ENCODE measurements at regions not wholly inside any gene's neighbourhood (a gene's known extent, or its start where the extent isn't known, plus 50 kb on each side); places are given as distances from the start of the nearest gene placed in this dataset.
A peak's percentile ranks its signal among the peaks of the same experiment; 100 is the strongest.

GRCh38 chr12:97940105-97940504 lies 477.5 kb downstream of the RMST start:
- ATAC-seq (no peak), DNase-seq (no peak)
- CTCF ChIA-PET = no interaction called here
- Mint-ChIP-seq H3K27me3 (no peaks in the 10 kb centered on the region), H3K9me3 (ENCODE audit: low read depth) (peaks cover 2% of the 10 kb centered on the region), H3K4me3 (no peak overlapping the region), H3K27ac (no peak overlapping the region), H3K4me1 (no peaks in the 10 kb centered on the region), H3K36me3 (ENCODE audit: low read depth) (no peaks in the 10 kb centered on the region)
- POLR2A ChIA-PET = no interaction called here
- intact Hi-C loops (cut with DNase I, micrococcal nuclease) = no loop called here

DNA sequence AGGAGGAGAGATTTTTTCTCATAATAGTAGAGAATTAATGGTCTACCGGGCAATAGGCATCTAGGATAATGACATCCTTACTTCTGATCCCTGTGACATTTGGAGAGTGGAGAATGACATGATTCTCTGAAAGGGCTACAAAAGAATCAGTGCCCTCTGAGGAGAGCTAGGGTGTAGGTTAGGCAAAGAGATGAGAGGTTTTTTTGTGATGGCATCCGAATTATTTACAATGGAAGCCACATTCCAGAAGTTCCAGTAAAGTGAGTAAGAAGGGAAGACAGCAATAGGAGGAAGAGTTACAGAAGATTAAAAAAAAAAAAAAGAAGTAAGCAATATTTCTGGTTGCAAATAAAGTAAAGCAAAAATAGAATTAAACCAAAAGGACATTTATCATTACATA lies 478.0 kb downstream of the RMST start:
- H3K27me3 Mint-ChIP-seq = no peaks in the 10 kb centered on the region
- H3K4me3 Mint-ChIP-seq = no peak overlapping the region
- H3K4me1 Mint-ChIP-seq = no peaks in the 10 kb centered on the region
- no peaks in the 10 kb centered on the region for H3K36me3 Mint-ChIP-seq (ENCODE audit: low read depth)
- H3K9me3 Mint-ChIP-seq (ENCODE audit: low read depth) = peaks cover 2% of the 10 kb centered on the region
- ChIA-PET CTCF (no interaction called here), POLR2A (no interaction called here)
- no peak for ATAC-seq
- DNase-seq = no peak
- H3K27ac Mint-ChIP-seq = no peak overlapping the region
- intact Hi-C loops (cut with DNase I, micrococcal nuclease) = no loop called here

DNA sequence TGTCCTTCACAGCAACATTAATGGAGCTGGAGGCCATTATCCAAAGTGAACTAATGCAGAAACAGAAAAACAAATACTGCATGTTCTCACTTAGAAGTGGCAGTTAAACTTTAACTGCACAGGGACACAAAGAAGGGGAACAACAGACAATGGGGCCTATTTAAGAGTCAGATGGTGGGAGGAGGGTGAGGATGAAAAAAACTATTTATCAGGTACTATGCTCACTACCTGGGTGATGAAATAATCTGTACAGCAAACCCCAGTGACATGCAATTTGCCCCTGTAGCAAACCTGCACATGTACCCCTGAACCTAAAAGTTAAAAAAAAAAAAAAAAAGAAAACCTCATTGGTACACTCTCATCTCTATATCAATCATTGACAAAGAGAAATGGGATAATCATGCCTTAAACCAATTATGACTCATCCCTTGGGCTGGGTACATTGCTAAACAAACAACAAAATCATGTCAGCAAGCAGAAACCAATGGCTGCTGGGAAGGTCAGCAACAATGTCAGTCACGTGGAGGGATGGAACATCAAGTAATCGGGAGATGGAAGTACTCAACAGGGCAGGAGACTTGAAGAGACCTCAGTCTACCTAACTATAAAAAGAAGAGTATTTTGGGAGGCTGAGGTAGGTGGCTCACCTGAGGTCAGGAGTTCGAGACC lies 479.2 kb downstream of the RMST start:
- no peak for DNase-seq
- H3K27ac Mint-ChIP-seq = no peak overlapping the region
- H3K4me1 Mint-ChIP-seq = no peaks in the 10 kb centered on the region
- CTCF ChIA-PET = interaction anchor here (0.6 to 1.2 kb wide), 2 partner anchors 21 to 143 kb away, joined by 3 to 6 read pairs; no protein-coding TSS in a partner anchor
- intact Hi-C loops (cut with DNase I, micrococcal nuclease) = no loop called here
- no peak for ATAC-seq
- H3K9me3 Mint-ChIP-seq (ENCODE audit: low read depth) = peaks cover 4% of the 10 kb centered on the region
- no peaks in the 10 kb centered on the region for H3K27me3 Mint-ChIP-seq
- H3K36me3 Mint-ChIP-seq (ENCODE audit: low read depth) = no peaks in the 10 kb centered on the region
- H3K4me3 Mint-ChIP-seq = no peak overlapping the region
- POLR2A ChIA-PET = no interaction called here

DNA sequence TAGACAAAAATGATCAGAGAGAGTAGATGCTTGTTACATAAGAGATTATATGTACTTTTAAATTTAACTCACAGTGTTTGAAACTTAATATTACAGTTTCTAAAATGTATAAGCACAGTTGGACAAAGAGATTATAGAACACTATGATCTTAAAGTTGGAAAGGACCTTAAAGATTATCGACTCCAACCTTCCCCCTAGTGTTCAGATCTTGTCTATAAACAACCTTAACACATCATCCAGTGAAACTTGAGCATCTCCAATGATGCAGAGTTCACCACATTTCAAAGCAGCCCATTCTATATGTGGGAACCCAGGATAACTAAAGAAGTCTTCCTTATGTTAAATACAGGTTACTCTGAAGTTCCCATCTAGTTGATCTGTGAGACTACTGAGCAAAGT lies 480.8 kb downstream of the RMST start:
- DNase-seq = no peak
- H3K36me3 Mint-ChIP-seq (ENCODE audit: low read depth) = no peaks in the 10 kb centered on the region

DNA sequence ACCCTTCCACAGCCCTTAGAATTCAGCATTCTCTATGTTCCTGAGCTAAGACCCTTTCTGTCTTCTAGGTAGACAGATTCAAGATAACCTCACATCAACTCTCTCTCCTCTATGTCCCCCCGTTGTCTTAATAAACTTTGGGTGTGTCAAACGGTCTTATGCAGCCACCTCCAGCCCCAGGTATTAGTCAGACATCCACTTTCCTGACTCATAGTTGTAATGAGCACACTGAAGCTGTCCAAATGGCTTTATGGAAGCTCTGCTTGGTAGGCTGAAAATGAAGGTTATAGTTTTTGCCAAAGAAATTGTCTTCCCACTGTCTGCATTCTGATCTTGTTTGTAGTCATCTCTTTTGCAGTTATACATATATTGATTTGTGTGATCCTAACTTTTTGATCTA lies 482.0 kb downstream of the RMST start:
- no peaks in the 10 kb centered on the region for H3K27me3 Mint-ChIP-seq
- no peak for ATAC-seq
- ChIA-PET POLR2A (no interaction called here), CTCF (no interaction called here)
- peaks cover 18% of the 10 kb centered on the region for H3K9me3 Mint-ChIP-seq (ENCODE audit: low read depth)
- H3K4me3 Mint-ChIP-seq = no peak overlapping the region
- H3K4me1 Mint-ChIP-seq = no peaks in the 10 kb centered on the region
- no peak for DNase-seq
- no peak overlapping the region for H3K27ac Mint-ChIP-seq
- no peaks in the 10 kb centered on the region for H3K36me3 Mint-ChIP-seq (ENCODE audit: low read depth)
- intact Hi-C loops (cut with DNase I, micrococcal nuclease) = no loop called here

More for the DNA sequence above, 480.8 kb downstream of the RMST start:
- no peak overlapping the region for H3K4me3 Mint-ChIP-seq
- ChIA-PET POLR2A (no interaction called here), CTCF (interaction anchor here (0.7 kb wide), 1 partner anchor 26 kb away, joined by 4 read pairs; no protein-coding TSS in a partner anchor)
- intact Hi-C loops (cut with DNase I, micrococcal nuclease) = no loop called here
- no peak overlapping the region for H3K27ac Mint-ChIP-seq
- ATAC-seq = no peak
- H3K27me3 Mint-ChIP-seq = no peaks in the 10 kb centered on the region
- H3K9me3 Mint-ChIP-seq (ENCODE audit: low read depth) = peaks cover 15% of the 10 kb centered on the region
- no peaks in the 10 kb centered on the region for H3K4me1 Mint-ChIP-seq

DNA sequence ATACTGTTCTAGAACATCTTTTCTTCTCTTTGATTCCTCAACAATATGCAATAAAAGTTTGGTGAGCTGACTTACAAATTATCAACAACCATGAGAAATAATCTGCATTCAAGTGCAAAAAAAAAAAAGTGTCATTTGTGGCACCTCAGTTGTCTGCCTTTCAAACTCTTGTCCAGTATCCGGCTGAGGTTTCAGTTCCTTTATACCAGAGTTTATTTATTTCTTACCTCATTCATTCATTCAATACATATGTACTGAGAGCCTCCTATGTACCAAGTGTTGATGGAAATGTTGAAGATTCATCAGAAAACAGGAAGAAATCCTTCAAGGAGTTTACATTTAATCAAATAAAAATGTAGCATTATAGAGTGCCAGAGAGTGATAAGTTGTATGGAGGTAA lies 484.1 kb downstream of the RMST start:
- DNase-seq (no peak), ATAC-seq (no peak)
- CTCF ChIA-PET = no interaction called here
- intact Hi-C loops (cut with DNase I, micrococcal nuclease) = no loop called here
- no peak overlapping the region for H3K27ac Mint-ChIP-seq
- H3K4me3 Mint-ChIP-seq = no peak overlapping the region
- peaks cover 16% of the 10 kb centered on the region for H3K9me3 Mint-ChIP-seq (ENCODE audit: low read depth)
- POLR2A ChIA-PET = no interaction called here
- no peaks in the 10 kb centered on the region for H3K4me1 Mint-ChIP-seq
- H3K27me3 Mint-ChIP-seq = peaks cover 4% of the 10 kb centered on the region
- no peaks in the 10 kb centered on the region for H3K36me3 Mint-ChIP-seq (ENCODE audit: low read depth)

GRCh38 chr12:97948591-97948990 lies 486.0 kb downstream of the RMST start:
- ChIA-PET CTCF (interaction anchor here (1.1 kb wide), 1 partner anchor 12 kb away, joined by 4 read pairs; no protein-coding TSS in a partner anchor), POLR2A (no interaction called here)
- Mint-ChIP-seq H3K36me3 (ENCODE audit: low read depth) (no peaks in the 10 kb centered on the region), H3K4me3 (no peak overlapping the region), H3K27ac (no peak overlapping the region), H3K4me1 (no peaks in the 10 kb centered on the region), H3K27me3 (peaks cover 4% of the 10 kb centered on the region), H3K9me3 (ENCODE audit: low read depth) (peaks cover 16% of the 10 kb centered on the region)
- DNase-seq (no peak), ATAC-seq (no peak)
- intact Hi-C loops (cut with DNase I, micrococcal nuclease) = no loop called here

GRCh38 chr12:97951239-97951638 lies 488.6 kb downstream of the RMST start:
- CTCF ChIA-PET = no interaction called here
- H3K27me3 Mint-ChIP-seq = peaks cover 4% of the 10 kb centered on the region

GRCh38 chr12:97951717-97952116 lies 489.1 kb downstream of the RMST start:
- Mint-ChIP-seq H3K4me1 (no peaks in the 10 kb centered on the region), H3K9me3 (ENCODE audit: low read depth) (peaks cover 17% of the 10 kb centered on the region), H3K27ac (no peak overlapping the region), H3K4me3 (no peak overlapping the region), H3K27me3 (peaks cover 4% of the 10 kb centered on the region), H3K36me3 (ENCODE audit: low read depth) (no peaks in the 10 kb centered on the region)
- DNase-seq = no peak
- POLR2A ChIA-PET = no interaction called here
- ATAC-seq = no peak
- CTCF ChIA-PET = no interaction called here
- intact Hi-C loops (cut with DNase I, micrococcal nuclease) = no loop called here

More at GRCh38 chr12:97951239-97951638, 488.6 kb downstream of the RMST start:
- Mint-ChIP-seq H3K36me3 (ENCODE audit: low read depth) (no peaks in the 10 kb centered on the region), H3K9me3 (ENCODE audit: low read depth) (peaks cover 14% of the 10 kb centered on the region), H3K4me3 (no peak overlapping the region), H3K27ac (no peak overlapping the region), H3K4me1 (no peaks in the 10 kb centered on the region)
- DNase-seq (no peak), ATAC-seq (no peak)
- intact Hi-C loops (cut with DNase I, micrococcal nuclease) = no loop called here
- POLR2A ChIA-PET = no interaction called here

DNA sequence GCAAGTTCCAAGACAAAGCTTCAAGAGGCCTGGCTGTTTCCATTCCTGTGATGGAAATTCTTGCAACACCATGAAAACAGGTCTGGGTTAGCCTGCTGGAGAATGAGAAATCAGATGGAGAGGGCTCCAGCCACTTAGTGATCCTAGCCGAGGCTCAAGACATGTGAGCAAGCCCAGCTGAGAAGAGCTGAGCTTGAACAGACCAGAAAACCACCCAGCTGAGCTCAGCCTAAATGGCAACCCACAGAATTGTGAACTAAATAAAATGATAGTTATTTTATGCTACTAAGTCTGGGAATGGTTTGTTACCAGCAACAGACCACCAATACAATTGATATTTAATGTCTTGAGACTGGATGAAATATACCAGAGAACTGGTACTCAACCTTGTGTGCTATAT lies 494.5 kb downstream of the RMST start:
- POLR2A ChIA-PET = no interaction called here
- Mint-ChIP-seq H3K4me1 (no peaks in the 10 kb centered on the region), H3K9me3 (ENCODE audit: low read depth) (peaks cover 3% of the 10 kb centered on the region), H3K4me3 (no peak overlapping the region), H3K36me3 (ENCODE audit: low read depth) (no peaks in the 10 kb centered on the region), H3K27ac (no peak overlapping the region), H3K27me3 (no peaks in the 10 kb centered on the region)
- intact Hi-C loops (cut with DNase I, micrococcal nuclease) = no loop called here
- DNase-seq (no peak), ATAC-seq (no peak)
- CTCF ChIA-PET = interaction anchor here (1.1 kb wide), 1 partner anchor 10 kb away, joined by 5 read pairs; no protein-coding TSS in a partner anchor

DNA sequence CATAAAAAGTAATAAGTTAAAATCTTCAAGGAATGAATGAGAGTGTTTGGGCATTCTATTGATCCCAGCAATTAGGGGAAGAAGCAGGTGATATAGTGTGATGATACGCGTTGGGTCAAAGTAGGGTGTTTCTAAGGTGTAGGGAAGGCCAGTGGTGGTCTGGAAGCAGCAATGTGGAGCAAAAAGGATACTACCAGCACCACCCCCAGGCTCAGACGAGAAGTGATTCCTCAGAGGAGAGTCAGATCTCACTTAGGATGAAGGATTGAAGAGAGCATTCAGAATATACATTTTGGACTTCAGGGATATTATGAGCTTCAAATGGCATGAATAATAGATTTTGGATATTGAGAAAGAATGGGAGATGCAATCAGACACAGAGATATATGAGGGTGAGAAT lies 497.6 kb downstream of the RMST start:
- ChIA-PET POLR2A (no interaction called here), CTCF (interaction anchor here (0.8 to 3.0 kb wide), 4 partner anchors 10 to 336 kb away, joined by 3 to 17 read pairs (median 6); no protein-coding TSS in a partner anchor)
- ATAC-seq = no peak
- H3K4me1 Mint-ChIP-seq = no peaks in the 10 kb centered on the region
- no peak overlapping the region for H3K4me3 Mint-ChIP-seq
- H3K36me3 Mint-ChIP-seq (ENCODE audit: low read depth) = no peaks in the 10 kb centered on the region
- intact Hi-C loops (cut with DNase I, micrococcal nuclease) = loop anchor here (2.0 to 10.0 kb wide), 2 partner anchors 1381 to 1385 kb away; no protein-coding TSS in a partner anchor
- H3K9me3 Mint-ChIP-seq (ENCODE audit: low read depth) = peaks cover 3% of the 10 kb centered on the region
- no peak overlapping the region for H3K27ac Mint-ChIP-seq
- H3K27me3 Mint-ChIP-seq = no peaks in the 10 kb centered on the region
- DNase-seq = no peak

DNA sequence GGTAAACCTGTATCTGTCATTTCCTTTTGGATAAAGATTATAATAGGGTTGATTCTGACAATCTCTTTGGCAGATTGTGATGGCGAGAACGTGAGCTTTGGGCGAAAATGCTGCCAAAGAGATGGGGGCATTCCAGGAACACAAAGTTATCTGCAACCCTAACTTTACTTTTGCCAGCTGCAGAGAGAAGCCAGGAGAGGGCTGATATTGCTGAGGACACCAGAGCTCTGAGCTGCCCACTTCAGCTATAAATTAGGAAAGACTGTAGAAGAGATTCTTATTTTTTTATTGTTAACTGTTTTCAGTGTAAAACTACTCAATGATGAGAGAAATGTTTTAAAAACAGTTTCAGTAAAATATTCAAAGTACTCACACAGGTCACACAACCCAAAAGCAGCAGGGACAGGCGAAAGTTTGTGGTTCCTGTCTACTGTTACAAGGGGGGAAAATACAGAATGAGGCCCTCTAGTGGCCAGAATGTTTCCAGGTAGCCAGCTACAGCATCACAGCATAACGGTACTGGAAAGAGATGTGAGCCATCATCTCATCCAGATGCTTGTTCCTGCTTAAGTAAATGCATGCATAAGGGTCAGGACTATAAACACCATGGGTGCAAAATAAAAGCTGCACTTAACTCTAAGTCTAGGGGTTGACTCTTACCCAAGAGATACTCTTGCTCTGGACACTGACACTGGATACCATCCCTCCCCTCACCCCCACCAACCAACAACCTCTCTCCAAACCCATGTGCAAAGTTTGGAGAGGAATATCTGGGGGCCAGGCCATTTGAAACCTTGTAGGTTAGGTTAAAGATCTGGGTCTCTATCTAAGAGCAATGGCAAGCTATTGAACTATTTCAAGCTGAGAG lies 498.4 kb downstream of the RMST start:
- ATAC-seq = peak; percentile 30
- Mint-ChIP-seq H3K36me3 (ENCODE audit: low read depth) (no peaks in the 10 kb centered on the region), H3K4me3 (no peak overlapping the region), H3K27ac (no peak overlapping the region), H3K4me1 (no peaks in the 10 kb centered on the region), H3K27me3 (no peaks in the 10 kb centered on the region), H3K9me3 (ENCODE audit: low read depth) (peaks cover 3% of the 10 kb centered on the region)
- intact Hi-C loops (cut with DNase I, micrococcal nuclease) = loop anchor here (2.0 to 10.0 kb wide), 2 partner anchors 1382 to 1386 kb away; no protein-coding TSS in a partner anchor
- ChIA-PET POLR2A (no interaction called here), CTCF (interaction anchor here (0.7 to 3.0 kb wide), 7 partner anchors 8 to 1383 kb away, joined by 3 to 17 read pairs (median 4); no protein-coding TSS in a partner anchor)
- peak; percentile 31 for DNase-seq
